ENCODE measurements at regions not wholly inside any gene's neighbourhood (a gene's known extent, or its start where the extent isn't known, plus 50 kb on each side); places are given as distances from the start of the nearest gene placed in this dataset.

DNA sequence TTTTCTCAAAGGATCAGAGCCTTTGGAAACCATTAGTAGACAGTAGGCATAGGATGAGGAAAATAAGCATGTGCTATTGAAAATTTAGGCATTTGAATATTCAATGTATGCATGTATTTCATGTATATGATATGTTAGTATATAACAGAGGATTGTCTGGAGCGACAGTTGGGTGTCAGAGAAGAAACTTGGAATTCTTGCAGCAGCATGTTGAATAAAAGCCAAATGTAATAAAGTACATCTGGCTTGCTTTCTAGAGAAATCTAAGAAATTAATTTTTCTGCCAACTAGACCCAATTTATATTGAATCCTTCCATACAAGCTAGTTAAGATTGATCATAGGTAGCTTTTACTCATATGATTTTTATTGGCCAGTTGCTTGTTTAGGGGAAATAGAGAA lies 578.8 kb downstream of the CDH11 start:
- no peak overlapping the region for H3K27ac ChIP-seq
- 69 to 84% (median 72%) methylated on average over 1 of the region's 1 CpG for WGBS, 4 donors
- no peak overlapping the region for H3K4me3 ChIP-seq
- no peak for DNase-seq
- no peak for TF ChIP-seq POLR2A (IDR thresholded peaks at IDR 0.05)
- TF ChIP-seq, protein P1, sequence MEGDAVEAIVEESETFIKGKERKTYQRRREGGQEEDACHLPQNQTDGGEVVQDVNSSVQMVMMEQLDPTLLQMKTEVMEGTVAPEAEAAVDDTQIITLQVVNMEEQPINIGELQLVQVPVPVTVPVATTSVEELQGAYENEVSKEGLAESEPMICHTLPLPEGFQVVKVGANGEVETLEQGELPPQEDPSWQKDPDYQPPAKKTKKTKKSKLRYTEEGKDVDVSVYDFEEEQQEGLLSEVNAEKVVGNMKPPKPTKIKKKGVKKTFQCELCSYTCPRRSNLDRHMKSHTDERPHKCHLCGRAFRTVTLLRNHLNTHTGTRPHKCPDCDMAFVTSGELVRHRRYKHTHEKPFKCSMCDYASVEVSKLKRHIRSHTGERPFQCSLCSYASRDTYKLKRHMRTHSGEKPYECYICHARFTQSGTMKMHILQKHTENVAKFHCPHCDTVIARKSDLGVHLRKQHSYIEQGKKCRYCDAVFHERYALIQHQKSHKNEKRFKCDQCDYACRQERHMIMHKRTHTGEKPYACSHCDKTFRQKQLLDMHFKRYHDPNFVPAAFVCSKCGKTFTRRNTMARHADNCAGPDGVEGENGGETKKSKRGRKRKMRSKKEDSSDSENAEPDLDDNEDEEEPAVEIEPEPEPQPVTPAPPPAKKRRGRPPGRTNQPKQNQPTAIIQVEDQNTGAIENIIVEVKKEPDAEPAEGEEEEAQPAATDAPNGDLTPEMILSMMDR (IDR thresholded peaks at IDR 0.05) = no peak
- H3K36me3 ChIP-seq = no peaks in the 10 kb centered on the region
- H3K9me3 ChIP-seq = peaks cover 0 to 13% (median 0%) of the 10 kb centered on the region in 12 donors
- intact Hi-C loops (cut with DNase I) = loop anchor here in 1 of 10 donors (10.0 kb wide), 1 partner anchor 738 kb away; no protein-coding TSS in a partner anchor
- H3K27me3 ChIP-seq = no peaks in the 10 kb centered on the region
- no peaks in the 10 kb centered on the region for H3K4me1 ChIP-seq
- no peak for ATAC-seq

DNA sequence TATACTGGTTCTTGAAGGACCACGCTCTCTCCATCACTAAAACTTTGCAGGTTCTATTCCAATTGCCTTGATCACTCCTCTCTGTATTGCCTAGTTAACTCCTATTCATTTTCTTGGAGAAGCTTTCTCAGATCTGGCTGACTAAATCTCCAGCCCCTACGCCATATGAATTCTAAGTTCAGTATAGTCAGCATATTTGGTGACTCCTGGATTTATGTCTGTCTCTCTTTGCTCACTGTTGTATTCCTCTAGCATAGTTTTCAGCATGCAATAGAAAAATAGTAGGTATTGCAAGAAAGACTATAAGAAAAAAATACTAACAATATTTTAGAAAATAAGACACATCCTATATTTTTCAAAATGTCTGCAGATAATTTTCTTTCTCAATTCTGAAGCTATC lies 579.7 kb downstream of the CDH11 start:
- DNase-seq = no peak
- WGBS, 4 donors = 82 to 92% (median 88%) methylated on average over 2 of the region's 2 CpGs
- peaks cover 0 to 13% (median 0%) of the 10 kb centered on the region in 12 donors for H3K9me3 ChIP-seq
- intact Hi-C loops (cut with DNase I) = loop anchor here in 1 of 10 donors (10.0 kb wide), 1 partner anchor 737 kb away; no protein-coding TSS in a partner anchor
- no peak overlapping the region for H3K4me3 ChIP-seq
- no peak for TF ChIP-seq POLR2A (IDR thresholded peaks at IDR 0.05)
- TF ChIP-seq, protein P1 (IDR thresholded peaks at IDR 0.05) = no peak
- no peaks in the 10 kb centered on the region for H3K36me3 ChIP-seq
- H3K4me1 ChIP-seq = no peaks in the 10 kb centered on the region
- no peak overlapping the region for H3K27ac ChIP-seq
- ATAC-seq = no peak
- no peaks in the 10 kb centered on the region for H3K27me3 ChIP-seq

DNA sequence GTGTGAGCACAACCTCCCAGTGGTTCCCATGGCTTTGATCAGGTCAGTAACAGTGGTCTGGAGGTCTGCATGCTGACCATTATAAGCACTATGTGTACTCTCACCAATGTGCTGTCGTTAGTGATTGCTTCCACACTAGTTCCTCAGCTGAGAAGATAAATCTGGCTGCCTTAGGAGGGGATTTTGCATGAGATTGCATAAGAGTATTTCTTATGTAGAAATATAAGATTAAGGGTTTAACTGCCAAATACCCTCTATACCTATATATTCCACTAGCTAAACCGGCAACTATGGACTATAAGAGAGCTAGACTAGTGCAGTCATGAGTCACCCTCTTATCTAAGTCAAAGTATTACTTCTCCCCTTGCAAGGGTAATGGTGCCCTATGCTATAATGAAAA lies 580.2 kb downstream of the CDH11 start:
- WGBS, 4 donors = 73 to 79% (median 77%) methylated on average over 2 of the region's 2 CpGs

DNA sequence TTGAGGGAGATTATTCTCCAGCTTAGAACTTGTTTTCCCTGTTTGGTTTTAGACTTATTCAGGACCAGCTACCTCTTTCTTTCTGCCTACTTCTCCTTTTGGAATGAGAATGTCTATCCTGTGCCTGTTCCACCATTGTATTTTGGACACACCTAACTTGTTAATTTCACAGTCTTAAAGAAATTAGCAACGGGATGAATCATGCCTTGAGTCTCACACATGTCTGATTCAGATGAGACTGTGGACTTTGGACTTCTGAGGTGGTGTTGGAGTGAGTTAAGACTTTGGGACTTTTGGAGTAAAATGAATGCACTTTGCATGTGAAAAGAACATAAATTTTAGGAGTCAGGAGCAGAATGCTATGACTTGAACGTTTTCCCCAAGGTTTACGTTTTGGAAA lies 581.4 kb downstream of the CDH11 start:
- DNase-seq (no peak), ATAC-seq (no peak)
- Histone ChIP-seq H3K36me3 (no peaks in the 10 kb centered on the region), H3K4me3 (no peak overlapping the region), H3K9me3 (peaks cover 0 to 12% (median 0%) of the 10 kb centered on the region in 12 donors), H3K27me3 (no peaks in the 10 kb centered on the region), H3K4me1 (no peaks in the 10 kb centered on the region), H3K27ac (no peak overlapping the region)
- WGBS, 4 donors = 79 to 88% (median 81%) methylated on average over 3 of the region's 3 CpGs
- TF ChIP-seq POLR2A (IDR thresholded peaks at IDR 0.05) = no peak
- TF ChIP-seq, protein P1 (IDR thresholded peaks at IDR 0.05) = no peak
- intact Hi-C loops (cut with DNase I) = loop anchor here in 1 of 10 donors (10.0 kb wide), 1 partner anchor 736 kb away; no protein-coding TSS in a partner anchor

More for the DNA sequence above, 580.2 kb downstream of the CDH11 start:
- TF ChIP-seq, protein P1 (IDR thresholded peaks at IDR 0.05) = no peak
- TF ChIP-seq POLR2A (IDR thresholded peaks at IDR 0.05) = no peak
- intact Hi-C loops (cut with DNase I) = loop anchor here in 1 of 10 donors (10.0 kb wide), 1 partner anchor 737 kb away; no protein-coding TSS in a partner anchor
- Histone ChIP-seq H3K9me3 (peaks cover 0 to 13% (median 0%) of the 10 kb centered on the region in 12 donors), H3K36me3 (no peaks in the 10 kb centered on the region), H3K27me3 (no peaks in the 10 kb centered on the region), H3K4me3 (no peak overlapping the region), H3K27ac (no peak overlapping the region), H3K4me1 (no peaks in the 10 kb centered on the region)
- DNase-seq = no peak
- no peak for ATAC-seq
